HG03097 (cell line): ENCODE measurements at regions not wholly inside any gene's neighbourhood (a gene's known extent, or its start where the extent isn't known, plus 50 kb on each side); places are given as distances from the start of the nearest gene placed in this dataset.
"Not testable (repeated sequence)": the region's sequence is repeated elsewhere in the genome, so short reads cannot be mapped to it uniquely, and the experiment has no call there.

ENCODE experiments used
- ATAC-seq: cut with Tn5 transposase; IDR thresholded peaks from one replicate; pipeline ENCODE4 v1.9.1; 2021; ENCODE audit not compliant: unreplicated experiment, low FRiP score

DNA sequence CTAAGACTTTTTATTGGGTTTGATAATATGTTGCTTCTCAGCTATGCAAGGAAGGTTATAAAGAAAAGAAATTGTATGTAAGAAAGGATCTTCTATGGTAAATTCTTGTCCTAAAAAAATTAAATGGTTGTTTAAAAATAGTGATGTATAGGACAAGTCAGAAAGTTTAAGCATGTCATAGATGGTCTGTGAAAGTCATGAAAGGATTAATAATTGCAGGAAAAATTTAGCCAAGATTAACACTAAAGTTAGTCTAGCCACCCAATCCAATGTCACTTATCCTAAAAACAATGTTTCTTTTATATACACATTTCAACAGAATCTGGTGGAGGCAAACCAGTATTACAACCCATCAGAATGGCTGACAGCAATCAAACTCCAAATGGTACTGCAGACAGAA, 1046.7 kb upstream of the SLC39A10 start:
- ATAC-seq = no peak

DNA sequence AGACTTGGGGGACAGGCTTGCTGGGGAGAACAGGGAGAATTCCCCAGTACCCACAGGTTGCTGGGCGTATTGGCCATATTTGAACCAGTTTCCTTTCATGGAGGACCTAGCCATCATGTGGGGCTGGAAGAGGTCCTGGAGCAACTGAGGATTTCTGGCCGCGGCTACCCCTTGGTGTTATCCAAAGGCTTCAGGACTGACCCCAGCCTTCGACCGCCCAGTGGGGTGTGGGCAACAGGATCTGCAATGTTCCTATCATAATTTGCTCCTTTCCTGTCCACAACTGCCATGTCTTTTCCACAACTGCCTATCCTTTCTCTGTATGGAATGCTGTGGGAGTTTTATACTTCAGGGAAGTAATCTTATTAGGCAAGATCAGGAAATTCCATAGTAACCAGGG, 1053.6 kb upstream of the SLC39A10 start:
- no peak for ATAC-seq

DNA sequence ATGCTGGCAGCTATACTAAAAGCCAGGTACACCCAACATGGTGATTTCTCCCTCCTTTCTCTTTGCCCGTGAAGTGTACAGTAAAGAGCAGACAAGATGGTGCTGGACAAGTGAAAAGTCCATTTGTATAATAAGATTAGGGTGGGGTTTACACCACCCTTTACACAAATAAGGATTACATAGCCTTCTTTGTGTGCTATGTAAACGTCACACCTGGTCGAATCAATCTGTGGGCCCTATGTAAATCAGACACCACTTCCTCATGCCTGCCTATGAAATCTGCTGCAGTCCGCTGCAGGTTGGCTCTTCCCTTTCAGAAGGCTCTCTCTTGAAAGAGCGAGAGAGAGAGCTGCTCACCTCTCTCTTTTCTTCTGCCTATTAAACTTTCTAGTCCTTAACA, 1054.3 kb upstream of the SLC39A10 start:
- no peak for ATAC-seq

DNA sequence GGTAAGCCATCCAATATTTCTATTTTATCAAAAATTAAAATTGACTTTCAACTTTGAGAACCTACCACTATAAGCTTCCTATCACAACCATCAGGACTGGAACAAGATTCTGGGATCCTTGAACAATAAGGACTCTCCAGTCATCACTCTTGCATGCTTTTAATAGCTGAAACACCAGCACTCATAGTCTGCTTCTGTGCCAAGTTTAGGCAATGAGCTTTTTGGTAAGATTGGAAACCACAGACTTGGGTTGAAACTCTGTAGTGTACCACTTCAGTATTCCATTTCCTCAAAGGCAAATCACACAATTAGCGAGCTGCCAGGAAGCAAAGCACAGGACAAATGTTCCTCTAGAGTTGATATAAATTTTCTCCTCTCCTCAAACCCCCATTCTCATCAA, 1065.8 kb upstream of the SLC39A10 start:
- ATAC-seq = no peak

DNA sequence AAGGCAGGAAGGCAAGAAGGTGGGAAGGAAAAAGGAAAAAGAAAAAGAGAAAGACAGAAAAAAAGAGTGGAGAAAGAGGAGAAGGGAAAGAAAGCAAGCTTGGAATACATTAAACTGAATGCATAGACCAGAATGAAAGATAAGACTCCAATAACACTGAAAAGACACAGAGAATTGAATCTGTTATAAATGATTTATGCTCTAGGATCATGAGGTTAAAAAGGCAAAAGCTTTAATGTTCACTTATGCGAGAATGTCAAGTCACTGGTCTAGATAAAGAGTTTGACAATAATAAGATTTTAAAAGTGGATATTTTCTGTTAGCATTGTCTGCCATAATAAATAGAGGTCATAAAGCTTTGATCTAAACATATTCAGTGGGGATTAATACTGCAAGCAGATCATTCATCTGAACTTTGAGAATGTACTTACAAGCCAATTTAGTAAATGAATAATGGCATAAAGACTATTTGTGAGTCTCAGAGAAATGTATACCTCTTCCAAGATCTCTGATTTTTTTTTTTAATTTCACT, 1069.2 kb upstream of the SLC39A10 start:
- no peak for ATAC-seq

DNA sequence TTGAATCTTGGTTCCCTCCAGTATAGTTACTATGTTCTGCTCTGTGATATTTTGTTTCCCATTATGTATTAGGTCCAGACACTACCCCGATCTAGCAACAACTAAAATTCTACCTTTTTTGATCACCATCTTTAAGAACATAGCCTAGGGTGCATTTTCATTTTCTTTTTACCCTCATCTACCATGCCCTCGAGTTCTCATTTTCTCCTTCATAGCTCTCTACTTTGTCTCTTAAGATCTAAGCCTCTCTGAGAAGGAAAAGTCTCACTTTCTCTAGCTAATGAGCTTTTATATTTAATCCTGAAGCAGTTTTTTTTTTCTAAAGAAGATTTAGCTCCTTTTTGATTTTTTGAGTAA, 1089.4 kb upstream of the SLC39A10 start:
- peak; percentile 62 for ATAC-seq

DNA sequence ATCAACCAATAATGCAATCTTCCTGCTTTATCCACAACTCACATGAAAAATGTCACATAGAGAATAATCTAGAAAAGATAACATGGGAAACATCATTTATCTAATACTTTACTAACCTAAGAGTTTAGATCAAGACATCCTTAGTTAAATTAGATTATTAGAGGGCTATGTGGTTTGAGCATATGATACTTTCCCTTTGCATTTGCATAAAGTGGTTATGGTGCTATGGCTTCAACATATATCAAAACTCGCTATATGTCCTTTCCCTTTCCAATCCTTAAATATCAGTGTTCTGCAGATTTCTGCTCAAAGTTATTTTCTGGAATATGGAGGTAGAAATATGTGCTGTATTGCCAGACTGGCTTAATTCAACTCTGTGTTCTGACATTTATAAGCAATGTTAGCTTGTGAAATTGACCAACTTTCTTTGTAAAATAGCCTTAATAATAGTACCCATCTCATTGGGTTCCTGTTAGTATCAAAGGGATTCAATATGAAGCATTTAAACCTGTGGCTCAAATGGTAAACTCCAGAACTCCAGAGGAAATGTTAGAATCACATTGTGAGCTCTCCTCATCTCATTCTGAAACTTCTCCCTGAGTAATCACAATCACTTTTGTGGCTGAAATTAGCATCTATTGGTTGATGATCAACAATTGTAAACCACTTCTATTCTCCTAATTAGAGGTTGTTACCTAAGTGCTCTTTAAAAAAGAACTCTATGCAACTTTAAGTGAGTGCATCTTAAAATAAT, 1089.9 kb upstream of the SLC39A10 start:
- ATAC-seq = peak; percentile 96

DNA sequence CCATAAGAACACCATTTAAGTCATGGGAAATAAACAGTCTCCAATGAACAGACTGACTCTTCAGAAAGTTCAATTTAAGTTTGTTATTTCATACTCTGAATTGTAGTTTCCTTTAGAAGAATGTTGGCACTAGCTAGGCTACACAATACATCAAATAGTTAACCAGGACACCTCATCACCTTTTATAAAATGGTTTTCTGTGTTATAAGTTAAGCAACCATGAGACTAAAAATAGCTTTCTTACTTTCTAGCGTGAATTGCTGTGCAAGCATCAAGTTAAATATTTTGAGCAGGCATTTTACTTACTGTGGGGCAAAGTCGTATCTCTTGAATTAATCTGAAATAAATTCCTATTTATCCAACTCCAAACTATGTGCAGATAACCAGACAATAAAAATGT, 1092.6 kb upstream of the SLC39A10 start:
- no peak for ATAC-seq

DNA sequence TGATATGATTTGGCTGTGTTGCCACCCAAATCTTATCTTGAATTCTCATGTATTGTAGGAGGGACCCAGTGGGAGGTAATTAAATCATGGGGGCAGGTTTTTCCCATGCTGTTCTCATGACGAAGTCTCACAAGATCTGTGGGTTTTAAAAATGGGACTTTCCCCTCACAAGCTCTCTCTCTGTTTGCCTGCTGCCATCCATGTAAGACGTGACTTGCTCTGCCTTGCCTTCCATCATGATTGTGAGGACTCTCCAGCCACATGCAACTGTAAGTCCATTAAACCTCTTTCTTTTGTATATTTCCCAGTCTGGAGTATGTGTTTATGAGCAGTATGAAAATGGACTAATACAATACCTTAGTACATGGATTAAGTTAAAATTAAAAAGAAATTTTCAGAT, 1094.7 kb upstream of the SLC39A10 start:
- ATAC-seq = no peak

DNA sequence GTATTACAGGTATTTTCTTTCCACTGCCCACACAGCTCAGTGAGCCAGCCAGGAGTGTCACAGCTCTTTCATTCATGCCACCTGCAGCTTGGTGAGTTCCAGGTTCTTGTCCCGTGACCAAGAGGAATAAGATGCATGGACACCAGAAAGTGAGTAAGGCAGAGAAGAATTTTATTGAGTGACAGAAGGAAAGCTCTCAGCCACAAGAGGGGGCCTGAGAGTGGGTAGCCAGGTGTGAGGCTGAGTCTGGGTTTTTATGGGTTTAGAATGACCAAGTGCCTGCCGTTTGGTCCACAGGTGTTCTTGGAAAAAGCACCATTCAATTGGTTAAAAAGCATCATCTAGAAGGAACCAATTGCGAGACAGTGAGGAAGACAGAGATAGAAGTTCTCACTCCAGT, 1097.1 kb upstream of the SLC39A10 start:
- no peak for ATAC-seq

DNA sequence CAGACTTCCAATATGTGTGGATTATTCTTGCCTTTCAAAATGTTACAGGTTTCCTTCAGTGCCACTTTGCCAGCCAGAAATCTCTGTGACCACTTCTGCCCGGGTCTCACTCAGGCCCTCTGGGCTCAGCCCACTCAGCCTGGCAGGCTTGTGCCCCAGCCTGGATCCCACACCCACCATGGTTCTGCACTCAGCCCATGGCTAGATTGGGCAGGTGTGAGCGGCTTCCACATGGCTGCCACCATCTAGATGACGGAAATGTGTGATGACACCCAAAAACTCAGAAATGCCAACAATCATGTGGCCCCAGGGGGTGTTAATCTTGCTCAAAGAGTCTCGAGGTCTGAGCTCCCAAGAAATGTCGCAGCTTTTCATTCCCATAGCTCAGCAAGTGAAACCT, 1097.5 kb upstream of the SLC39A10 start:
- no peak for ATAC-seq

DNA sequence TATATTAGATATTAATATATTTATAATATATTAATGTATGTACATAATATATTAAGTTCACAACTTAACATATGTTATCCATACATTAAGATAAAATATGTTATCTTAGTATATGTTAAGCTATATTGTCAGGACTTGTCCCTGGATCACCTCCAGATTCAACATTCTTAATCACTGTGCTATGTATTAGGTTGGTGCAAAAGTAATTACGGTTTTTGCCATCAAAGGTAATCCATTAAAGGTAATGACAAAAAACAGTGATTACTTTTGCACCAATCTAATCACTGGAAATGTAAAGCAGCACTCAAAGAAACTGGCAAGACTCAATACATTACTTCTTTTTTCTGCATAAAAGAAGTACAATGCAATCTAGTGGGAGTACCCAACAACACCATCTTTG, 1099.0 kb upstream of the SLC39A10 start:
- ATAC-seq = no peak

DNA sequence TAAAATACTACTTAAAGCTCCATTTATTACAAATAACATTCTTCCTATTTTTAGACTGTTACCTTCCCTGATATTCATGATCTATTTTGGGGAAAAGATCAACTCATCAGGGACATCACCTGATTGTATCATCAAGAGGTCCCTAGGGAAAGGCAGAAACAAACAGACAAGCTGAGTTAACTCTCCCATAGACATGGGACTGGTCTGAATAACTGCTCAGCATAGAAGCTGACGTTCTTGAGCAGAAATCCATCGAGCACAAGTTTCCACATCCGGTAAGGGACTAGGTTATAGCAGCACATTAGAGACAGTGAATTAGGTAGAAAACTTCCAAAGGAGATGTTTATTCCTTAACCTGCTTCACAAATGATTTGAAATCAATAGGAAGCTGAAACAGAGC, 1100.4 kb upstream of the SLC39A10 start:
- ATAC-seq = no peak

DNA sequence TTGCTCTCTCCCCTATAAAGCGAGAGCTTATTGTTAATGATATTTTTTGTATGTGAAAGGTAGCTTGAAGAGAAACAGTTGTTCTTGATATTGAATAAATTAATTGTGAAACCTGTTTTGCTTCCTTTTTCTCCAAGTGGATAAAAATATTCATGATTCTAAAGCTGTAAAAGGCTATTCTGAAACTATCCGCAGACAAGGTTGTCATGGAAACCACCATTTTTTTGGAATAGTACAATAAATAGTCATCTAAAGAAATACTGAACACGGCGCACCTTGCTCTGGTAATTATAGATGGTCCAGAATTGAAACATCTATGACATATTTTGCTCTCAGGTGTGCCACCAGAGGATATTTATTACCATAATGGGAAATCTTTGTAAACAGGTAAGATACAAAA, 1103.0 kb upstream of the SLC39A10 start:
- ATAC-seq = no peak

DNA sequence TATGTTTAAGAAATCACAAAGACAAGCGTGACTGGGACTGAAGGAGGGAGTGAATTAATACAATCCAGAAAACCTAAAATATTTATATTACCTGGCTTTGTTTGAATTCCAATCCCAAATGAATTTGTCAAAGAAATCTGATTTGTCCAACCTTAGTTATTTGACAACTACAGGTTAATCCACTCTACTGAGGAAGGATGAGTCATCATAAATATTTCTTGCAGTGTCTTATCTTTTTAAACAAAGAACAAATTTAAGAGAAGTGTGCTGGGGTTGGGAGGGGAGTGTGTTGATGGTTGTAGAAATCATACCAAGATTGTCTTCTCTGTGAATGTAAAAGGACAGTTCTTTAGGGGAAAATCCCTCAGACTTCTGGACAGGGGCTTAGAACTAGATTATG, 1106.3 kb upstream of the SLC39A10 start:
- no peak for ATAC-seq

DNA sequence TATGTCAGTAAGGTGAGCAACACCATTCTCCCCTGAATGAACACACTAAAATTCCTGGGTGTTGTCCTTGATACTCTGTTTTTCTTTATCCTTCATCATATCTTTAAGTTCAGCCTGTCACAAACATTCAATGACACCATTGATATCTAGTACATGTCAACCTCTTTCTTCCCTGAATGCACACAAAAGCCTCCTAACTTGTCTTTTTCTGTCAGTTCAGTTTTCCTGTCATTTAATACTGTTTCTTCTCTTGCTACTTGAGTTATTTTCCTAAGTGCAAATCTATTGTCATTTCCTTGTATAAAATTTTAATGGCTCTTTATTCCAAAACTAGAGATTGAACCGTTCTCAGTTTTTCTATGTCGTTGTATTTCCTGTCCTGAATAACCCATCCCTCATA, 1107.6 kb upstream of the SLC39A10 start:
- ATAC-seq = no peak

DNA sequence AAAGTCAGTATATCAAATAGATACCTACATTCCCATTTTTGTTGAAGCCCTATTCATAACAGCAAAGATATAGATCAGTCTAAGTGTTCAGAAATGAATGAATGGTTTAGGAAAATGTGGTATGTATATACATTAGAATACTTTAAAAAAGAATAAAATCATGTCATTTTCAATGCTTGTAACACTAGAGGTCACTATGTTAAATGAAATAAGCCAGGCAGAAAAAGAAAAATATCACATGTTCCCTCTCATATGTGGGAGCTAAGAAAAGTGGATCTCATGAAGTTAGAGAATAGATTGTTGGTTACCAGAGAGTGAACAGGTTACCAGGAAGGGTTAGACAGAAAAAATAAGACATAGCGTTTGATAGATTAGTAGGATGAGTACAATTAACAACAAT, 1111.0 kb upstream of the SLC39A10 start:
- no peak for ATAC-seq

DNA sequence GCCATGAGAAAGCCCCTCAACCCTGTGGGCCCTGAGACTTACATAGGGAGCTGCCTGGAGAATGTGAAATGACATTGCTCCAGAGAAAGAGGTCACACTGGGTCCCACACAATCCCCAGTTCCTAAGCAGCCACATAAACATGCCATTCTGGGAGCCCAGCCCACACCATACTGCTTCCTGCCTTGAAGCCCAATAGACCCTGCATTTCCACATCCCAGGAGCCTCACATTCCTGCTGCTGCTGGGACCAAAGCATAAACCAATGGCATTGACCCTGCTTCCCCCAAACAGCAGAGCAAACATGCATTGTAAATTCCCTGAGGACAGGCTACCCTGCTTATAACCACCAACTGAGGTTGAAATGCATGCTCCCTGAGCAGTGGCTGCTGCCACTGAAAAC, 1117.6 kb upstream of the SLC39A10 start:
- no peak for ATAC-seq

DNA sequence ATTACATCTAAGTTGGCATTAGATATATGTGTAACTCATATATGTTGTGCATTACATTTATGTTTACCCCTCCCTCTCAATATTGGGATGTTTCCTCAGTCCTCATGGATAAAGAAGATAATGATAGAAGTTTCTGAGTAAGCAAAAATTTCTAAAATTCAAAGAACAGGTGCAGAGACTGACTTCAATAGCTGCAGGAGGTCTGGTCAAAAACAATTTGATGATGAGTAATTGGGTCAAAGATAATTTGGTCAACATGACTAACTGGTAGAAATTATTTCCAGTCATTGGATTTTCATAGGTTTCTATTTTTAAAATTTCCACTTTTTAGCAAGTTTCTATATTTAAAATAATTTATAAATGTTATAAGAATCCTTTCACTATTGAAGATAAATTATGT, 1130.9 kb upstream of the SLC39A10 start:
- ATAC-seq = no peak

DNA sequence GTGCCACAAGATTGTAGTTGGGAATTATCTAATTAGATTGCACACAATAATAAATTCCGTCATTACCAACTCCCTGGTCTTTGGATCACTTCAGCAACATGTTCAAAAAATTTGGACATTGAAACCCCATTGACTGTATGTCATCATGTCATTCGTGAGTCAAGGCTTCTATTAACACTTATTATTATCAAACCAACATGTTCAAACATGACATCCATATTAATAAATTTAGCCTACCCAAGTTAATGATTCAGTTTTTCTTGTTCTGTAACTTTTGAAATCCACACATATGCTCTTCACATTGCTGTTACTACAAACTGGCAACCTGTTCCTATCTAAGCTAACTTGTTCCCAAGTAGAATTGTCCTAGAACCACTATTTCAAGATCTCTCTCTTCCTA, 1142.7 kb upstream of the SLC39A10 start:
- no peak for ATAC-seq

DNA sequence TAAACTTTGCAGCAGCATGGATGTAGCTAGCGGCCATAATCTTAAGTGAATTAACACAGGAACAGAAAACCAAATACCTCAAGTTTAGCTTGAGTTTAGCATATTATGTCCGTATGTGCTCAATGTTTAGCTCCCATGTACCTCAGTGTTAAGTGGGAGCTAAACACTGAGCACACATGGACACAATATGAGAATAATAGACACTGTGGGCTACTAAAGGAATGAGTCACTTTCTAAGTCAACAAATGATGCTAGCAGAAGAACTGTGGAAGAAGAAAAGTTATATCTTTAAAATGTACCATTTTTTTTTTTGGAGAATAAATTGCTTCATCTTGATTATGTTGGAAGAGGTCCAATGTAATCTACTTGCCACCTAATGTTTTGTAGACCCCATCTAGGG, 1146.0 kb upstream of the SLC39A10 start:
- ATAC-seq = not testable (repeated sequence)

DNA sequence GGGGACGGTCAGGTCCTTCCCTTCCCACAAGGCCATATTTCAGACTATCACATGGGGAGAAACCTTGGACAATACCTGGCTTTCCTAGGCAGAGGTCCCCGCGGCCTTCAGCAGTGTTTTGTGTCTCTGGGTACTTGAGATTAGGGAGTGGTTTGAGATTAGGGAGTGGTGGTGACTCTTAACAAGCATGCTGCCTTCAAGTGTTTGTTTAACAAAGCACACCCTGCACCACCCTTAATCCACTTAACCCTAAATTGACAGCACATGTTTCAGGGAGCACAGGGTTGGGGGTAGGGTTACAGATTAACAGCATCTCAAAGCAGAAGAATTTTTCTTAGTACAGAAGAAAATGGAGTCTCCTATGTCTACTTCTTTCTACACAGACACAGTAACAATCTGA, 1152.2 kb upstream of the SLC39A10 start:
- not testable (repeated sequence) for ATAC-seq

DNA sequence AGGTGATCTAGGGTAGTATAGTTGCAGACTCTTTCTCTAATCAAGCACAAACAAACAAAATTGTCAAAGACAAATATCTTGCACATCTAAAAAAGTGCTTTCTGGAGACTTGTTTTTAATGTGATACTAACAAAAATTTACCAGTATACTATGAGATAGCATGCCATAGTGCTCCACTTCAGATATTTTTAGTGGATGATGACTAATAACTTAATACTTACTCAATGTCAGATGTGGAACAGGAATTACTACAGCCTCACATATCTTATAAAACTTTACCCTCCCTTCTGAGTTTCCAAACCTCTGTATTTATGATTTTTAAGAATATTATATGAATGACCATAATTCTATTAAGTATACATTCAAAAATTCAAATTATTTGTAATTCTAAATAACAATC, 1162.0 kb upstream of the SLC39A10 start:
- no peak for ATAC-seq
